ENCODE measurements at regions not wholly inside any gene's neighbourhood (a gene's known extent, or its start where the extent isn't known, plus 50 kb on each side); places are given as distances from the start of the nearest gene placed in this dataset.
"Not testable (repeated sequence)": the region's sequence is repeated elsewhere in the genome, so short reads cannot be mapped to it uniquely, and the experiment has no call there.

DNA sequence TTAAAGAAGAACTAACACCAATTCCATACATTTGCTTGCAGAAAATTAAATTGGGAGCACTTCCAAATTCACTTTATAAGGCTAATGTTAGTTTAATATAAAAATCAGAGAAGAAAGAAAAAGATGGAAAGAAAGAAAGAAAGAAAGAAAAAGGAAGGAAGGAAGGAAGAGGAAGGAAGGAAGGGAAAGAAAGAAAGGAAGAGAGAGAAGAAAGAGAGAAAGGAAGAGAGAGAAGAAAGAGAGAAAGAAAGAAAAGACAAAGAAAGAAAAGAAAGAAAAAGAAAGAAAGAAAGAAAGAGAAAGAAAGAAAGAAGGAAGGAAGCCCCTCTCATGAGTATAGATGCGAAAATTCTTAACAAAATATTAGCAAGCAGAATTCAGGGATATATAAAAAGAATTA is 267.7 kb downstream of the RPAP3 start:
- H3K36me3 ChIP-seq (ENCODE audit: insufficient read depth, low read length), result no peaks in the 10 kb centered on the region
- H3K27ac ChIP-seq (ENCODE audit: low read depth, low read length), result no peak overlapping the region
- no peaks in the 10 kb centered on the region for H3K4me1 ChIP-seq (ENCODE audit: control insufficient read depth, insufficient read depth, low read length, unreplicated experiment)
- H3K4me3 ChIP-seq (ENCODE audit: low read depth, low read length), result no peak overlapping the region
- no peaks in the 10 kb centered on the region for H3K79me2 ChIP-seq (ENCODE audit: control insufficient read depth, insufficient read depth, low read length, unreplicated experiment)
- H2AFZ ChIP-seq (ENCODE audit: low read length, unreplicated experiment), result no peak overlapping the region
- H3K27me3 ChIP-seq (ENCODE audit: insufficient read depth, low read length), result peaks cover 15% of the 10 kb centered on the region

DNA sequence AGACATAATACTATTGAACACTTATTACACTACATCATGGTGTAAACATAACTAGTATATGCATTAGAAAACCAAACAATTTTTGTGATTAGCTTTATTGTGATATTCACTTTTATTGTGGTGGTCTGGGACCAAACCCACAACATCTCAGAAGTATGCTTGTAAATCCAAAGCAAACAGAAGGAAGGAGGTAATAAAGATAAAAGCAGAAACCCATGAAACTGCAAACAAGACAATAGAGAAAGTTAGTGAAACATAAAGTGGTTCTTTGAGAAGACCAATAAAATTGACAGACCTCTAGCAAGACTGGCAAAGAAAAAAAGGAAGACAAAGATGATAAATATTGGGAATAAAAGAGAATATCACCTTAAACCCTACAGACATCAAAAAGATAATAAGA is 268.3 kb downstream of the RPAP3 start:
- no peaks in the 10 kb centered on the region for H3K36me3 ChIP-seq (ENCODE audit: insufficient read depth, low read length)
- no peak overlapping the region for H3K4me3 ChIP-seq (ENCODE audit: low read depth, low read length)
- H3K27me3 ChIP-seq (ENCODE audit: insufficient read depth, low read length), result peaks cover 15% of the 10 kb centered on the region
- H3K27ac ChIP-seq (ENCODE audit: low read depth, low read length), result no peak overlapping the region
- H3K79me2 ChIP-seq (ENCODE audit: control insufficient read depth, insufficient read depth, low read length, unreplicated experiment), result no peaks in the 10 kb centered on the region
- H3K4me1 ChIP-seq (ENCODE audit: control insufficient read depth, insufficient read depth, low read length, unreplicated experiment), result no peaks in the 10 kb centered on the region
- no peak overlapping the region for H2AFZ ChIP-seq (ENCODE audit: low read length, unreplicated experiment)

- no peaks in the 10 kb centered on the region for H3K79me2 ChIP-seq (ENCODE audit: control insufficient read depth, insufficient read depth, low read length, unreplicated experiment)
- no peak overlapping the region for H3K27ac ChIP-seq (ENCODE audit: low read depth, low read length)
- H2AFZ ChIP-seq (ENCODE audit: low read length, unreplicated experiment), result no peak overlapping the region
- no peaks in the 10 kb centered on the region for H3K36me3 ChIP-seq (ENCODE audit: insufficient read depth, low read length)
- H3K4me3 ChIP-seq (ENCODE audit: low read depth, low read length), result no peak overlapping the region
- peaks cover 15% of the 10 kb centered on the region; the same call in 1 of the 2 replicates for H3K27me3 ChIP-seq (ENCODE audit: insufficient read depth, low read length)
- H3K4me1 ChIP-seq (ENCODE audit: control insufficient read depth, insufficient read depth, low read length, unreplicated experiment), result no peaks in the 10 kb centered on the region
These were observed 272.0 kb downstream of the RPAP3 start for GRCh38 chr12:47433876-47434275.

- not testable (repeated sequence) for H2AFZ ChIP-seq (ENCODE audit: low read length, unreplicated experiment); H3K4me1 ChIP-seq (ENCODE audit: control insufficient read depth, insufficient read depth, low read length, unreplicated experiment); H3K27me3 ChIP-seq (ENCODE audit: insufficient read depth, low read length); H3K79me2 ChIP-seq (ENCODE audit: control insufficient read depth, insufficient read depth, low read length, unreplicated experiment); H3K36me3 ChIP-seq (ENCODE audit: insufficient read depth, low read length); H3K4me3 ChIP-seq (ENCODE audit: low read depth, low read length); H3K27ac ChIP-seq (ENCODE audit: low read depth, low read length)
These were observed 279.0 kb downstream of the RPAP3 start for GRCh38 chr12:47426678-47427309.

- Histone ChIP-seq H2AFZ (ENCODE audit: low read length, unreplicated experiment) (no peak overlapping the region), H3K79me2 (ENCODE audit: control insufficient read depth, insufficient read depth, low read length, unreplicated experiment) (no peaks in the 10 kb centered on the region), H3K36me3 (ENCODE audit: insufficient read depth, low read length) (no peaks in the 10 kb centered on the region), H3K4me1 (ENCODE audit: control insufficient read depth, insufficient read depth, low read length, unreplicated experiment) (no peaks in the 10 kb centered on the region), H3K27me3 (ENCODE audit: insufficient read depth, low read length) (peaks cover 12% of the 10 kb centered on the region), H3K4me3 (ENCODE audit: low read depth, low read length) (no peak overlapping the region), H3K27ac (ENCODE audit: low read depth, low read length) (no peak overlapping the region)
These were observed 283.2 kb downstream of the RPAP3 start for GRCh38 chr12:47422611-47423010.

DNA sequence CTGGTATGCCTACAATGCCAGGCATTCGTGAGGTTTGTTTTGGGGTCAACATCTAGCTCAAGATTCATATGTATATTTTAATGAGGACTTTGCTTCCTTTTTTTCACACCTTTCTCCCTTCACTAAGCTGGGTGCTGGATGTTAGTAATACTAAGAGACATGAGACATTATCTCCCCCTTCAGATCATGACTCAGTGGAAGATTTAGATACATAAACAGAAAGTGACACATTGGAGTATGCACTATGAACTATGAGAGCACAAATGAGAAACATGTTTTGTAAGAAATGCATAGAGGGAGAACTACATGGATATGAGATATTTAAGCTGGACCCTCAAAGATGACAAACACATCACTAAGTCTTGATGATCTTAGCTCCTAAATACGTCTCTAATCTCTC is 286.3 kb downstream of the RPAP3 start:
- Histone ChIP-seq H3K27me3 (ENCODE audit: insufficient read depth, low read length) (peaks cover 18% of the 10 kb centered on the region; the same call in 1 of the 2 replicates), H2AFZ (ENCODE audit: low read length, unreplicated experiment) (no peak overlapping the region), H3K27ac (ENCODE audit: low read depth, low read length) (no peak overlapping the region), H3K79me2 (ENCODE audit: control insufficient read depth, insufficient read depth, low read length, unreplicated experiment) (no peaks in the 10 kb centered on the region), H3K4me3 (ENCODE audit: low read depth, low read length) (no peak overlapping the region), H3K36me3 (ENCODE audit: insufficient read depth, low read length) (no peaks in the 10 kb centered on the region), H3K4me1 (ENCODE audit: control insufficient read depth, insufficient read depth, low read length, unreplicated experiment) (no peaks in the 10 kb centered on the region)

- no peak overlapping the region for H2AFZ ChIP-seq (ENCODE audit: low read length, unreplicated experiment)
- H3K79me2 ChIP-seq (ENCODE audit: control insufficient read depth, insufficient read depth, low read length, unreplicated experiment), result no peaks in the 10 kb centered on the region
- peaks cover 24% of the 10 kb centered on the region for H3K27me3 ChIP-seq (ENCODE audit: insufficient read depth, low read length)
- no peak overlapping the region for H3K4me3 ChIP-seq (ENCODE audit: low read depth, low read length)
- no peaks in the 10 kb centered on the region for H3K36me3 ChIP-seq (ENCODE audit: insufficient read depth, low read length)
- H3K4me1 ChIP-seq (ENCODE audit: control insufficient read depth, insufficient read depth, low read length, unreplicated experiment), result no peaks in the 10 kb centered on the region
- H3K27ac ChIP-seq (ENCODE audit: low read depth, low read length), result no peak overlapping the region
These were observed 287.9 kb downstream of the RPAP3 start for GRCh38 chr12:47417955-47418354.

- Histone ChIP-seq H3K4me1 (ENCODE audit: control insufficient read depth, insufficient read depth, low read length, unreplicated experiment) (no peaks in the 10 kb centered on the region), H3K27me3 (ENCODE audit: insufficient read depth, low read length) (peaks cover 20% of the 10 kb centered on the region), H3K79me2 (ENCODE audit: control insufficient read depth, insufficient read depth, low read length, unreplicated experiment) (no peaks in the 10 kb centered on the region), H2AFZ (ENCODE audit: low read length, unreplicated experiment) (no peak overlapping the region), H3K27ac (ENCODE audit: low read depth, low read length) (no peak overlapping the region), H3K36me3 (ENCODE audit: insufficient read depth, low read length) (no peaks in the 10 kb centered on the region), H3K4me3 (ENCODE audit: low read depth, low read length) (no peak overlapping the region)
These were observed 288.7 kb downstream of the RPAP3 start for GRCh38 chr12:47417121-47417520.

DNA sequence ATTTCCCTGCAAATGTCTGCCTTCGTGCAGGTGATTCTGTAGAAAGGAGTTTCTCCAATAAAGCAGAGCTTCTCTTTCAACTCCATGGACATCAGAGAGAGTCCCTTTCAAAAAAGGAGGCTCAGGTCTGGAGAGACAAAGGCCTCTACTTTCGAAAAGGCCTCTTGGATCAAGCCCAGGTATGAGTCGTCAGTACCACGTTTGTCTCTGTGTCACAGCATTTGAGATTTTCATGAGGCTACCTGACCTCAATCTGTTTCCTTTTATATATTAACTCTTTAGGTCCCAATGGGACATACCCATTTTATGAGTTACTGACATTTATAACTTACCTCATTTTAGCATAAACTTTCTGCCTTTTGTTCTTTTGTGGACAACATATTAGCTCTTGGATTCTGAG is 290.8 kb downstream of the RPAP3 start:
- no peaks in the 10 kb centered on the region for H3K36me3 ChIP-seq (ENCODE audit: insufficient read depth, low read length)
- H3K4me3 ChIP-seq (ENCODE audit: low read depth, low read length), result no peak overlapping the region
- H3K4me1 ChIP-seq (ENCODE audit: control insufficient read depth, insufficient read depth, low read length, unreplicated experiment), result no peaks in the 10 kb centered on the region
- H3K79me2 ChIP-seq (ENCODE audit: control insufficient read depth, insufficient read depth, low read length, unreplicated experiment), result no peaks in the 10 kb centered on the region
- no peak overlapping the region for H3K27ac ChIP-seq (ENCODE audit: low read depth, low read length)
- no peak overlapping the region for H2AFZ ChIP-seq (ENCODE audit: low read length, unreplicated experiment)
- peaks cover 33% of the 10 kb centered on the region for H3K27me3 ChIP-seq (ENCODE audit: insufficient read depth, low read length)

- no peak overlapping the region for H2AFZ ChIP-seq (ENCODE audit: low read length, unreplicated experiment)
- peaks cover 33% of the 10 kb centered on the region for H3K27me3 ChIP-seq (ENCODE audit: insufficient read depth, low read length)
- H3K79me2 ChIP-seq (ENCODE audit: control insufficient read depth, insufficient read depth, low read length, unreplicated experiment), result no peaks in the 10 kb centered on the region
- no peak overlapping the region for H3K27ac ChIP-seq (ENCODE audit: low read depth, low read length)
- no peaks in the 10 kb centered on the region for H3K36me3 ChIP-seq (ENCODE audit: insufficient read depth, low read length)
- no peak overlapping the region for H3K4me3 ChIP-seq (ENCODE audit: low read depth, low read length)
- no peaks in the 10 kb centered on the region for H3K4me1 ChIP-seq (ENCODE audit: control insufficient read depth, insufficient read depth, low read length, unreplicated experiment)
These were observed 291.3 kb downstream of the RPAP3 start for GRCh38 chr12:47414511-47414910.

GRCh38 chr12:47413806-47414205 is 292.0 kb downstream of the RPAP3 start:
- H2AFZ ChIP-seq (ENCODE audit: low read length, unreplicated experiment), result no peak overlapping the region
- H3K36me3 ChIP-seq (ENCODE audit: insufficient read depth, low read length), result no peaks in the 10 kb centered on the region
- no peaks in the 10 kb centered on the region for H3K4me1 ChIP-seq (ENCODE audit: control insufficient read depth, insufficient read depth, low read length, unreplicated experiment)
- H3K4me3 ChIP-seq (ENCODE audit: low read depth, low read length), result no peak overlapping the region
- H3K79me2 ChIP-seq (ENCODE audit: control insufficient read depth, insufficient read depth, low read length, unreplicated experiment), result no peaks in the 10 kb centered on the region
- H3K27me3 ChIP-seq (ENCODE audit: insufficient read depth, low read length), result peaks cover 33% of the 10 kb centered on the region
- H3K27ac ChIP-seq (ENCODE audit: low read depth, low read length), result no peak overlapping the region
